Heart right ventricle (tissue), 16 donors: ENCODE measurements at regions not wholly inside any gene's neighbourhood (a gene's known extent, or its start where the extent isn't known, plus 50 kb on each side); places are given as distances from the start of the nearest gene placed in this dataset.

Experiments
- ATAC-seq, 8 donors: fragments of 200-7000 bp; cut with Tn5 transposase; one replicate each; pipeline ENCODE4 v1.9.1; 2020; ENCODE audit warnings: mild to moderate bottlenecking in 8 of 8, moderate library complexity in 8 of 8, moderate number of reproducible peaks in 1 of 8
- DNase-seq, 2 donors: peaks; one replicate each; pipeline ENCODE4 v3.0.0-alpha.2; 2020
- H3K27ac ChIP-seq, 10 donors: fragments of 200-600 bp; sonication (generic) in 2 of 10; one replicate each; pipeline versions ENCODE4 v1.5.0 to v1.8.0; 2020 to 2022; ENCODE audit warnings: mild to moderate bottlenecking in 3 of 10
- H3K27me3 ChIP-seq, 7 donors: fragments of 200-600 bp; one replicate each; pipeline ENCODE4 v1.8.0; 2021 to 2022; ENCODE audit warnings: mild to moderate bottlenecking in 2 of 7
- H3K36me3 ChIP-seq, 9 donors: fragments of 200-600 bp; sonication (generic) in 1 of 9; one replicate each; pipeline versions ENCODE4 v1.5.0 to v1.8.0; 2020 to 2022; ENCODE audit warnings: mild to moderate bottlenecking in 2 of 9
- H3K4me1 ChIP-seq, 9 donors: fragments of 200-600 bp; sonication (generic) in 1 of 9; one replicate each; pipeline versions ENCODE4 v1.5.0 to v1.8.0; 2020 to 2022; ENCODE audit warnings: mild to moderate bottlenecking in 4 of 9
- H3K4me3 ChIP-seq, 10 donors: fragments of 200-600 bp; sonication (generic) in 2 of 10; one replicate each; pipeline versions ENCODE4 v1.5.0 to v1.8.0; 2020 to 2022; ENCODE audit warnings: mild to moderate bottlenecking in 7 of 10, moderate library complexity in 2 of 10
- H3K9me3 ChIP-seq, 11 donors: fragments of 200-600 bp in 10 of 11; sonication (generic) in 2 of 11; one replicate each; pipeline versions ENCODE4 v1.5.0 to v1.8.0; 2013 to 2022; ENCODE audit warnings: mild to moderate bottlenecking in 2 of 11, control low read depth in 1 of 11, moderate library complexity in 1 of 11
- CTCF ChIP-seq, 9 donors: fragments of 200-600 bp; sonication (generic) in 2 of 9; IDR thresholded peaks; one replicate each; pipeline versions ENCODE4 v1.5.0 to v1.8.0; 2021 to 2022; ENCODE audit warnings: antibody characterized with exemption in 9 of 9, mild to moderate bottlenecking in 5 of 9, moderate library complexity in 1 of 9
- WGBS, 2 donors: extraction: QIAGEN DNeasy Blood & Tissue Kit; methylation state at CpG; one replicate each; pipeline ENCODE4 v1.1.7; 2013; ENCODE audit warnings: inconsistent platforms in 1 of 2; 5-methylcytosine and 5-hydroxymethylcytosine counted together
- intact Hi-C, 10 donors: fragments of 100-400 bp; cut with DNase I; formaldehyde crosslinking; loops; one replicate each; pipeline versions ENCODE4 v1.11.1 to v1.14.2; 2022
- donor health status: Arrhythmogenic right ventricular cardiomyopathy.
- donor health status: ischemic (EF 13 %, LVEDD 7.1; RV severe dilation, severe dysfunction).
- donor health status: healthy with polysubstance abuse.
- donor health status: DM: no; HTN: yes; CAD: no.
- donor health status: DM: no; HTN: no; CAD: no.
- donor health status: ischemic (EF 25% LVEDD 6.9; RV normal size, moderate dysfunction).
- donor health status: ischemic (EF 25% LVEDD 5.7; RV mildly dilated, moderate dysfunction).
- donor health status: healthy.
- donor health status: DM: yes; HTN: yes; CAD: no.
- donor health status: Ischemic cardiomyopathy.
- donor health status: ischemic (EF 35%, LVEDD 5.7; RV mildly dilated, moderate dysfunction).
- donor health status: nonischemic (EF 11% LVEDD 7.7; RV severe dilation, severe dysfunction).
- donor health status: DM: yes; HTN: yes; CAD: no.
- donor health status: PGD.
- donor health status: ischemic (EF 29% LVEDD 5.4; RV normal size, mild dysfunction).
- donor health status: nonischemic (EF 23%, LVEDD 6.1; RV moderate dilation, normal function).

GRCh38 chr5:74420220-74420619, 220.3 kb downstream of the ENC1 start:
- TF ChIP-seq CTCF (IDR thresholded peaks at IDR 0.05): no peak

GRCh38 chr5:74419468-74419867, 221.1 kb downstream of the ENC1 start:
- Histone ChIP-seq H3K9me3 (no peaks in the 10 kb centered on the region), H3K27ac (no peak overlapping the region), H3K27me3 (no peaks in the 10 kb centered on the region), H3K4me3 (no peak overlapping the region), H3K36me3 (no peaks in the 10 kb centered on the region), H3K4me1 (peaks cover 0 to 10% (median 0%) of the 10 kb centered on the region in 9 donors)
- intact Hi-C loops: no loop called here
- ATAC-seq (peak in 1 of 8 donors; percentile 9), DNase-seq (no peak)
- no peak for TF ChIP-seq CTCF (IDR thresholded peaks at IDR 0.05)
- 62 to 72% methylated on average over 4 of the region's 4 CpGs for WGBS, 2 donors

More at GRCh38 chr5:74420220-74420619, 220.3 kb downstream of the ENC1 start:
- no peaks in the 10 kb centered on the region for H3K36me3 ChIP-seq
- no peaks in the 10 kb centered on the region for H3K27me3 ChIP-seq
- intact Hi-C loops: no loop called here
- no peaks in the 10 kb centered on the region for H3K9me3 ChIP-seq
- peak overlapping the region in 2 of 10 donors; percentile 16 to 33 for H3K27ac ChIP-seq
- H3K4me3 ChIP-seq: no peak overlapping the region
- ATAC-seq: no peak
- peaks cover 0 to 10% (median 0%) of the 10 kb centered on the region in 9 donors for H3K4me1 ChIP-seq
- DNase-seq: no peak
- WGBS, 2 donors: 87 to 92% methylated on average over 3 of the region's 3 CpGs

- Histone ChIP-seq H3K27me3 (no peaks in the 10 kb centered on the region), H3K4me1 (peaks cover 0 to 10% (median 0%) of the 10 kb centered on the region in 9 donors), H3K36me3 (no peaks in the 10 kb centered on the region), H3K4me3 (no peak overlapping the region), H3K9me3 (no peaks in the 10 kb centered on the region), H3K27ac (no peak overlapping the region)
- WGBS, 2 donors: 90 to 94% methylated on average over 2 of the region's 2 CpGs
- intact Hi-C loops: no loop called here
- no peak for TF ChIP-seq CTCF (IDR thresholded peaks at IDR 0.05)
- ATAC-seq (no peak), DNase-seq (no peak)
Observed at GRCh38 chr5:74418709-74419108, 221.8 kb downstream of the ENC1 start.

- WGBS, 2 donors: 95% methylated on average over 1 of the region's 1 CpG
- peaks cover 0 to 10% (median 0%) of the 10 kb centered on the region in 9 donors for H3K4me1 ChIP-seq
- H3K27ac ChIP-seq: no peak overlapping the region
- intact Hi-C loops: no loop called here
- DNase-seq: no peak
- H3K4me3 ChIP-seq: no peak overlapping the region
- no peaks in the 10 kb centered on the region for H3K27me3 ChIP-seq
- ATAC-seq: no peak
- H3K9me3 ChIP-seq: no peaks in the 10 kb centered on the region
- no peak for TF ChIP-seq CTCF (IDR thresholded peaks at IDR 0.05)
- H3K36me3 ChIP-seq: no peaks in the 10 kb centered on the region
Observed at GRCh38 chr5:74418261-74418660, 222.3 kb downstream of the ENC1 start.
